Sigmoid colon (tissue), 6 donors: ENCODE measurements at regions not wholly inside any gene's neighbourhood (a gene's known extent, or its start where the extent isn't known, plus 50 kb on each side); places are given as distances from the start of the nearest gene placed in this dataset.

Experiments used
- DNase-seq: peaks from one replicate; pipeline ENCODE4 v3.0.0-alpha.2; 2019
- H3K27ac ChIP-seq, 4 donors: fragments of 200-600 bp; sonication (generic); one replicate each; pipeline ENCODE4 v1.5.1; 2016 to 2019; ENCODE audit warnings: mild to moderate bottlenecking in 1 of 4
- H3K27me3 ChIP-seq, 3 donors: fragments of 200-600 bp; sonication (generic); one replicate each; pipeline ENCODE4 v1.5.1; 2019; ENCODE audit warnings: mild to moderate bottlenecking in 1 of 3
- H3K36me3 ChIP-seq, 4 donors: fragments of 200-600 bp; sonication (generic); one replicate each; pipeline ENCODE4 v1.5.1; 2016 to 2019
- H3K4me1 ChIP-seq, 4 donors: fragments of 200-600 bp; sonication (generic); one replicate each; pipeline ENCODE4 v1.5.1; 2017 to 2019
- H3K4me3 ChIP-seq, 4 donors: fragments of 200-600 bp; sonication (generic); one replicate each; pipeline ENCODE4 v1.5.1; 2017 to 2019; ENCODE audit warnings: mild to moderate bottlenecking in 2 of 4, moderate library complexity in 1 of 4
- H3K9me3 ChIP-seq, 4 donors: fragments of 200-600 bp in 3 of 4; sonication (generic) in 3 of 4; one replicate each; pipeline versions ENCODE4 v1.5.1 to v1.6.1; 2013 to 2019
- CTCF ChIP-seq, 4 experiments: fragments of 450-650 bp in 3 of 4; fragments of 200-600 bp in 1 of 4; IDR thresholded peaks; one replicate each; pipeline ENCODE4 v1.5.1; 2016 to 2019; ENCODE audit warnings: antibody characterized with exemption in 4 of 4, mild to moderate bottlenecking in 3 of 4, moderate library complexity in 2 of 4
- EP300 ChIP-seq, 4 donors: sonication (generic); formaldehyde crosslinking; IDR thresholded peaks; one replicate each; pipeline ENCODE4 v1.6.1; 2017; ENCODE audit warnings: antibody characterized with exemption in 4 of 4
- POLR2A ChIP-seq, 2 donors: fragments of 450-650 bp; IDR thresholded peaks; one replicate each; pipeline ENCODE4 v1.6.1; 2016; ENCODE audit warnings: antibody characterized with exemption in 2 of 2, mild to moderate bottlenecking in 2 of 2, moderate library complexity in 2 of 2
- POLR2AphosphoS5 ChIP-seq, 4 donors: sonication (generic); formaldehyde crosslinking; IDR thresholded peaks; one replicate each; pipeline ENCODE4 v1.6.1; 2017; ENCODE audit warnings: antibody characterized with exemption in 4 of 4
- WGBS, 2 donors: extraction: QIAGEN DNeasy Blood & Tissue Kit; methylation state at CpG; one replicate each; pipeline ENCODE4 v1.1.7; 2013; 5-methylcytosine and 5-hydroxymethylcytosine counted together
- intact Hi-C: fragments of 100-400 bp; cut with DNase I; formaldehyde crosslinking; loops from one replicate; pipeline ENCODE4 v1.15.1; 2023
- donor health status: healthy with polysubstance abuse.
- donor health status: healthy.

GRCh38 chr2:216575465-216575864 is 57.8 kb upstream of the IGFBP2 start:
- H3K27me3 ChIP-seq, result no peaks in the 10 kb centered on the region
- H3K4me1 ChIP-seq, result peaks cover 0 to 17% (median 13%) of the 10 kb centered on the region in 4 donors
- H3K36me3 ChIP-seq, result no peaks in the 10 kb centered on the region
- H3K4me3 ChIP-seq, result no peak overlapping the region
- intact Hi-C loops, result no loop called here
- DNase-seq, result no peak
- TF ChIP-seq POLR2AphosphoS5 (IDR thresholded peaks at IDR 0.05) (no peak), EP300 (IDR thresholded peaks at IDR 0.05) (no peak), POLR2A (IDR thresholded peaks at IDR 0.05) (no peak)
- no peaks in the 10 kb centered on the region for H3K9me3 ChIP-seq
- 80 to 90% methylated on average over 1 of the region's 1 CpG for WGBS, 2 donors
- peak overlapping the region in 1 of 4 donors; percentile 82 for H3K27ac ChIP-seq

- Histone ChIP-seq H3K36me3 (no peaks in the 10 kb centered on the region), H3K9me3 (no peaks in the 10 kb centered on the region), H3K27ac (no peak overlapping the region), H3K4me3 (no peak overlapping the region), H3K27me3 (no peaks in the 10 kb centered on the region), H3K4me1 (peaks cover 0 to 17% (median 13%) of the 10 kb centered on the region in 4 donors)
- TF ChIP-seq EP300 (IDR thresholded peaks at IDR 0.05), result no peak
- TF ChIP-seq POLR2AphosphoS5 (IDR thresholded peaks at IDR 0.05), result no peak
- no peak for TF ChIP-seq CTCF (IDR thresholded peaks at IDR 0.05)
- intact Hi-C loops, result no loop called here
- no peak for DNase-seq
- WGBS, 2 donors, result 66 to 90% methylated on average over 4 of the region's 4 CpGs
Measured at GRCh38 chr2:216576616-216577015, 56.6 kb upstream of the IGFBP2 start.

- WGBS, 2 donors, result 93 to 95% methylated on average over 1 of the region's 1 CpG
- DNase-seq, result no peak
- peak overlapping the region in 1 of 4 donors; percentile 12 for H3K27ac ChIP-seq
Measured at GRCh38 chr2:216578325-216578724, 54.9 kb upstream of the IGFBP2 start.

GRCh38 chr2:216583147-216583546 is 50.1 kb upstream of the IGFBP2 start:
- Histone ChIP-seq H3K27me3 (no peaks in the 10 kb centered on the region), H3K4me3 (no peak overlapping the region), H3K4me1 (no peaks in the 10 kb centered on the region), H3K9me3 (no peaks in the 10 kb centered on the region), H3K36me3 (no peaks in the 10 kb centered on the region), H3K27ac (peak overlapping the region in 1 of 4 donors; percentile 58)
- intact Hi-C loops, result no loop called here
- no peak for DNase-seq
- WGBS, 2 donors, result 78 to 82% methylated on average over 8 of the region's 8 CpGs
- TF ChIP-seq POLR2A (IDR thresholded peaks at IDR 0.05), result no peak
- TF ChIP-seq CTCF (IDR thresholded peaks at IDR 0.05), result no peak
- no peak for TF ChIP-seq EP300 (IDR thresholded peaks at IDR 0.05)
- TF ChIP-seq POLR2AphosphoS5 (IDR thresholded peaks at IDR 0.05), result no peak

More at GRCh38 chr2:216578325-216578724, 54.9 kb upstream of the IGFBP2 start:
- intact Hi-C loops, result no loop called here
- H3K9me3 ChIP-seq, result no peaks in the 10 kb centered on the region
- no peak overlapping the region for H3K4me3 ChIP-seq
- no peaks in the 10 kb centered on the region for H3K36me3 ChIP-seq
- no peaks in the 10 kb centered on the region for H3K27me3 ChIP-seq
- no peak for TF ChIP-seq POLR2AphosphoS5 (IDR thresholded peaks at IDR 0.05)
- TF ChIP-seq POLR2A (IDR thresholded peaks at IDR 0.05), result no peak
- no peak for TF ChIP-seq CTCF (IDR thresholded peaks at IDR 0.05)
- TF ChIP-seq EP300 (IDR thresholded peaks at IDR 0.05), result no peak
- H3K4me1 ChIP-seq, result peaks cover 0 to 10% (median 6%) of the 10 kb centered on the region in 4 donors
